T-helper 2 cell (primary cell): ENCODE measurements at regions not wholly inside any gene's neighbourhood (a gene's known extent, or its start where the extent isn't known, plus 50 kb on each side); places are given as distances from the start of the nearest gene placed in this dataset.

Experiments
- DNase-seq, 5 experiments: peaks; one replicate each; pipeline versions ENCODE4 v3.0.0 to v3.0.0-alpha.2; 2012 to 2022

DNA sequence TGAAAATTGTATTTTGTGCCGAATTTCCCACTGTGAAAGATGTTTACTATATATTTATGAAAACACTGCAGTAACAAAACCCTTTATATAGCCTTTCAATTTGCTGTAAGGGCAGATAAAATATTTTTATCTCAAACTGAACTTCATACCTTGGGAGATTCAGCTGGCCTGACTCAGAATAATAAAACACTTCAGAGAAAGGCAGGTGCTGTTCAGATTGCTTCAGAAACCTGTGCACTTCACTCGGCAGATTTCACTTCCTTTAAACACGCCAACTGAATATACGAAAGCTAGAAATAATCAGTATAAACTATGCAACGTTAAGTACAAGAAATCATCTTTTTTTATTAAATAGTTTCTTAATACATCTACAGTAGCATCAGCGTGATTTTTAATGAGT lies 839.1 kb upstream of the RBFOX1 start:
- no peak for DNase-seq

DNA sequence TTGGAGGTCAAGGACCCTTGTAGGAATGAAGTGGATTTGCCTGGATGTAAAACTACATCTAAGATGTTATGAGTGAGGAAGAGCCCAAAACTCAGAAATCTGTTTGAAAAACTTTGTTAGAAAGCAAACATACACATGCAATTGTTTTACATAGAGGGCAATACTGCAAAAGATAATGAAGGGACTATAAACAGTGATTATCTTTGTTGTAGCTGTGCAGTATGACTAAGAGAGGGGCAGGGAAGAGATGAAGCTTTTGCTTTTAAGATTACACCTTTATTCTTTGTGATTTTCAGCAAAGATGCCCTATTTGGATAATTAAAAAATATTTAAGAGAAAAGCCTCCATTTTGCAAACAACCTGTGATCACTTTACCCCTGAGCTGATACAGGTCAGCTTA lies 839.9 kb upstream of the RBFOX1 start:
- DNase-seq = no peak

DNA sequence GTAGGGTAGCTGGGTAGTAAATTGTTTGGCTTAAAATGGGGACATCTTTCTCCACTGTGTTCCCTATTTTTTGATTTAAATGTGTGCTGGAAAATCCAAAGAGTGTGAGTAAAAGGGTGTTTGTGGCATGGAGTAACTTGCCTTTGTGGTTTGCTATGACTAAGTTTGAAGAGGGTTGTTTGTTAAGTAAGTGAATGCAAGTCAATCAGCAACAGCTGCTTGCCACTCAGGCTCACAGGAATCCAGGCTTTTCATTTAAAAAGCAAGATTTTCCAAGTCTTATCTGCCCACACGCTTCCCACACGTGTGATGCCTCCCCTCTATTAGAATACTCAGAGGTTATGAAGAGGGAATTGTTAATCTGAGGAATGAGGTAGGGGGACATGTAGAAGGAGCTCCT lies 847.7 kb upstream of the RBFOX1 start:
- DNase-seq = no peak

DNA sequence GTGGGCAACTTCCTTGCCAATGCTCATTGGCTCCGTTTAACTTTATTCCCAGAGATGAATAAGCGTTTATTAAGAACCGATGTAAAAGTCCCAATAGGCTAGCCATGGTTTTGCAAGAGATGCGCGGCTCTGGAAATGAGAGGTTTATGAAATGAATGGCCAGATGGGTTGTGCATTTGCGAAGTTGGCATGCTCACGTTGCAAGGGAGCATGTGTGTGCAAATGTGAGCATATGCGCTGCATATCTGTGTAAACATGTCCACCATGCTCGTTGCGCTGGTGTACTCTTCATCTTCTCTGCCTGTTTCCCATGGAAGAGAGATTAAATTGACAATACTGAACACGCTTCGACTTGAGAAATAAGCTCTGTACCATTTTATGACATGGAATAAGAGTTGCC lies 848.6 kb upstream of the RBFOX1 start:
- no peak for DNase-seq

DNA sequence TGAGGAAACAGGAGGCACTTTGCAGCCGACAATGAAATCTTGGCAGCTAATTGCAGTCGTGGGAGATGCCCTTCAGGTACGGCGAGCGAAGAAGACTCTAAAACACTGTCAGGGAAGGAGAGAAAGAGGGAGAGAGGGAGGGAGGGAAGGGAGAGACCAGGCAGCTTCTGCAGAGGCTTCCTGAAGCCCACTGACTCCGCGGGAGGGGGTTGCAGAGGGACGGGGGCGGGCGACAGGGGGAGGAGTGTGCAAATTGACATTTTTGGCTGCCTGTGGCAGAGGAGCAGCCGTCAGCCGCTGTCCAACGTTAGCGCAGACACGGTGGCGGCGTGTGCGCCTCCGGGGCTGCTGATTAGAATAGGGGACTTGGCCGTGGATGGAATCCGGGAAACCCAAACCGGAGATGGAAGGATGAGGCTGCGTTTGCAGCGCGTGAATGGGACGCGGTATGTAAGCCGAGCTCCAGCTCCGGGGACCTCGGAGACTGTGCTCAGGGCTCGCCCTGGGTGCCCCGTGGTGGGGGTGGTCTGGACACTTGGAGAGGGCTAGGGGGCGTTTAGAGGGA lies 849.1 kb upstream of the RBFOX1 start:
- no peak for DNase-seq

DNA sequence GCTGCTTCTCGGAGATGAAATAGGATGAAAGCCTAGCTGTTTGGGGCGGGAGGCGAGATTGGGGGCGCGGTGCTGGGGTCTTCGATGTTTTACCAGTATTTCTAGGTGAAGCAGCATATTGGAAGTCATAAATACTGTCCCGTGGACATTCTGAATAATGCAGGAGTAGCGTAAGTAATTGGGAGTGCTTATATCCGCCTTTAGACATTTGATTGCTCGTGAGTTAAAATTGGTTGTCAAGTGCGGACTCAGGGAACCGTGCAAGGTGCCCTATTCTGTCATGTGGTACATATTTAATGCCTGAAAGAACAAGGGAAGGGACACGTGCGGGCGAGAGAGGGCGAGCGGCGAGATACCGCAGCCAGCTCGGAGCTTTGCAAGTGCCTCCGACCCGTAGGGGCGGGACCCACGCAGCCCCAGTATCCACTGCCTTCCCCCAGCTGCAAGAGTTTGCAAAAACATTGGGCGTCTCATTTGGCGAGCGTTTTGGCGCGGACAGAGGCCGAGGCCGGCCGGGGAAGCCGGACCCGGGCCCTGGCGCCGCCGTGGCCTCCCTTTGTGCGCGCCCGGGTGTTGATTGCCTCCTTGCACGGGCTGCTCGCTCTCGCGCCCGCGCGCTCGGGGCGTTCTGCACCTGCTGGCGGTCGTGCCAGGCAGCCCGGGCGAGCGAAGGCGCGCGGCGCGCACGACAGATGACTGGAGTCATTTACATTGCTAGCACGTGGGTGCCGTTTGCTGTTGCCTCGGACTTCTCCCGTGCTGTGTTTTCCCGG lies 849.8 kb upstream of the RBFOX1 start:
- DNase-seq = no peak

DNA sequence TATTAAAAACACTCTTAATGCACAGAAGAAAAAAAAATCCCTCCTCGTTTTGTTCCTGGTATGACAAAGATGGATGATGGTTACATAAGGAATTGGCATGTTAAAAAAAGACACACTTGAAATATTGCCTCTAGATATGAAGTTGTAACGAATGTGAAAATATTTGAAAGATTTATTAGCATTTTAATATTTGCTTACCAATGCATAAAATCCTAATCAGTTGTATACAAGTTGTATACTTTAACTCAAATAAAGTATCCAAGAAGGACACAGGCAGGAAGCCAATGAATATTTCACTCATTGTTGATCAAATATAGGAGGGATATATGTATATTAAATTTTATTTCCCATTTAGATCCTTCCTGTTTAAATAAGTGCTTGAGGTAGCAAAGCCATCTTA lies 850.8 kb upstream of the RBFOX1 start:
- DNase-seq = no peak

DNA sequence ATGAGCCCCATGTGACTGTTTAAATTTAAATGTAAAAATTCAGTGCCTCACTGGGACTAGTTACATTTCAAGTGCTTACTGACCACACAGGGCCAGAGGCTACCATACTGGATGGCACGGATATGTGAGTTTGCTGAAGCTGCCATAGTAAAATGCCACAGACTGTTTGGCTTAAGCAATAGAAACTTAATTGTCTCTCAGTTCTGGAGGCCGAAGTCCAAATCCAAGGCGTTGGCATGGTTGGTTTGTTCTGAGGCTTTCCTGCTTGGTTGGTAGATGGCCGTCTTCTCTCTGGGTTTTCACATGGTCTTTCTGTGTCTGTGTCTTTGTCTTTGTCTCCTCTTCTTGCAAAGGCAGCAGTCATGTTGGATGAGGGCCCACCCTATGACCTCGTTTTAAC lies 878.9 kb upstream of the RBFOX1 start:
- no peak for DNase-seq

DNA sequence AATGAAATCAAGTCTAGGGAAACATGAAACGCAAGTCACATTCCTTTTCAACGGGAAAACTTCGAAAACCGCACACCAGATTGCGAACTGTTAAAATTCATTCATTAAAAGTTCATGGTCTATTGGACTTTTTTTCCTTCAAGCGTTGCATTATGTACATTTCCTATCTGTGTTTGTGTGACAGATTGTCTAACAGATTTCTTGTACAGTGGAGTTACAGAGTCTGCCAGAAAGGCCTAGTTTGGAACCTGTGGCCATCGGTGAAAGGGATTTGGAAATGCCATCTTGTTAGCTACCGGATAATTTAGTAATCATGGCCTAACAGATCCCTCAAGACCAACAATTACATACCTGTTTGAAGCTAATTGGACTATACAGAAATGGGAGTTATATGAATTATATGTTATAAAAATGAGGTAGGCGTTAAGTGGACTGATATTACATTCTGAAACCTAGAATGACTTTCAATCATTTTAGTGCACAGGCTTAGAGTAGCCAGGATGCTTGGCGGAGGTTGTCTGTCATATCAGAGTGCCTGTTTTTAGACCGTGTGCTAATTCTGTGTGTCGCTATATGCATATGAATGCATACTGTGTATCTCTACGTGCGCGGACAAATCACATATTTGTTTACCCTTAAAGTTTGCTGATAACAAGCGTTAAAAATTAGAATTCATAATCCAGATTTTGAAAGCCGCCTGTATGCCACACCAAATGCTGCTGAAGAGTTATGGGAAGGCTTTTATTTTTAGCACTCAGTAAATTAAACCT lies 885.4 kb upstream of the RBFOX1 start:
- DNase-seq = no peak

DNA sequence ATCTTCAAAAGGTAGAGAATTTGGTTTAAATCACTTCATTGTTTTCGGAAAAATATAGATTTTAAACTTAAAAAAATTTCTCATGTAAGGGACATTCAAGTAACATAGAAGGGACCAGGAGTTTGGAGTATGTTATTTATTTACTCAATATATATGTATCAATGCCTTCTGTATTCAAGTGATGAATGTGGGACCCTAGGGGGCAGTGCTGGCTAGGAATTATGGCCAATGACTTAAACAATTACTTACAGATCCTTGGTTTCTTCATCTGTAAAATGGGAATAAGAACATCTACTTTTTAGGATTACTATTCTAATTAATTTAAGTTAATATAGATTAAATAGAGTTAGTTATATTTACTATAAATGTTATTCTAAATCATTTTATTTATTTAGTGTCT lies 886.3 kb upstream of the RBFOX1 start:
- no peak for DNase-seq

DNA sequence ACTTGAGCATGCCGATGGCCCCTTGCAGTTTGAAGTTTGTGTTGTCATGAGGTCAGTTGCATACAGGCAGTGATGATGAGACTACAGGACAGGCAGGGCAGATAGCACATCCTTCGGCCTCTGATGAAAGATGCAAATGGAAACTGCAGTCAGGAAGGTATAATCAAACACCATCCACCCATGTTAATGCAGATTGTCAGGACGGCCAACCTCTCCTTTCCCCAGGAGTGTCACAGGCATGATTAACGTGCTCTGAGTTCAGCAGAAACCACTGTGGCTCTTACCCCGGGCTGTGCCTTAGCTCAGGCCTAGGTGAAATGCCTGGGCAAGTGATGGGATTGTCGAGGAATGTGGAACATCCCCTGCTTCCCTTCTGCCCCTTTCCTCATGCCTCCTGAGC lies 893.5 kb upstream of the RBFOX1 start:
- DNase-seq = no peak

DNA sequence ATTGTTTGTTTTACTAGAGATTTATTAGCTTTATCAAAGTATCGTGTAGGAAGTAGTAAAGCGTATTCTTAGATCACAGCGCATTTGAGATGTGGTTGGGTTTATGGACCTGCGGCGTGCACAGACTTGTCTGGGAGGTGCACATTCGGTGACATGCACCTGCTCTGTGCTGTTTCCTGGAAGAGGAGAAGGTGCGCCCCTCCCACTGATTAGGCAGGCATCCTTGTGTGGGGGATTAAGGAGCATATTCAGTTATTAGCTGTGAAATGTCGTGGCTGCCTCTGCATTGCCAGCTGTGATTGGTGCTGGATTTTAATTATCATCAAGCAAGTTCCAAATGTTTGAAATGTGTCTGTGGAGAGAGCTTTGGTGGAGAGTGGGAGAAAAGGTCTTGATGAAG lies 903.8 kb upstream of the RBFOX1 start:
- no peak for DNase-seq

DNA sequence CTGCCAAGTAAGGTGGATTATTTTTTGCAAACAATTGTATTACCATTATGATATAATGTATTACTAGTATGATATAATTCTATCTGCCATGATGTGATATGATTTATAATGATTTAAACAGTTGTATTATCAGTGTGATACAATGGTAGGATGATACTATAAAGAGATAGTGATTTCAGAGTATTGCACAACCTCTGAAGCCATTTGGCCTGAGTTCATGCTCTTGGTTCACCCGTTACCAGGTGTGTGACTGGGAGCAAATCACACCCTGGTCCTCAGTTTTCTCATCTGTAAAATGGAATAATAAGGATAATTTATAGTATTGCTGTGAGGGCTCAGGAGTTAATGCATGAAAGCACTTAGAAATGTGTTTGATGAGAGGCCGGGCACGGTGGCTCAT lies 905.0 kb upstream of the RBFOX1 start:
- DNase-seq = no peak

DNA sequence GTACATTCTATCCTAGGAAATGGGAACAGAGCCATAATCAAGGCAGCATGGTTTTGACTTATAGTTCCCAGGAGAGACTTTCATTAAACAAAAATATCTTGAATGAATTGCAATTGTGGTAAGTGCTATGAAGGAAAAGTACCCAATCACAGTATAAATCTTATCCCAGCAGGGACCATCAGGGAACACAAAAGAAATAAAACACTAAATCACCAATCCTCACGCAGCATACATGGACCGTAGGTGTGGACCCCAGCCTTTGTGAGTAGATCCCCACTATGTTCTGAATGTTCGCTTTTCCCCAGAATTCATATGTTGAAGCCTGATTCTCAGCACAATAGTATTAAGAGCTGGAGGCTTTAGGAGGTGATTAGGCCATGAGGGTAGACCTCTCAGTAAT lies 925.0 kb upstream of the RBFOX1 start:
- DNase-seq = no peak

DNA sequence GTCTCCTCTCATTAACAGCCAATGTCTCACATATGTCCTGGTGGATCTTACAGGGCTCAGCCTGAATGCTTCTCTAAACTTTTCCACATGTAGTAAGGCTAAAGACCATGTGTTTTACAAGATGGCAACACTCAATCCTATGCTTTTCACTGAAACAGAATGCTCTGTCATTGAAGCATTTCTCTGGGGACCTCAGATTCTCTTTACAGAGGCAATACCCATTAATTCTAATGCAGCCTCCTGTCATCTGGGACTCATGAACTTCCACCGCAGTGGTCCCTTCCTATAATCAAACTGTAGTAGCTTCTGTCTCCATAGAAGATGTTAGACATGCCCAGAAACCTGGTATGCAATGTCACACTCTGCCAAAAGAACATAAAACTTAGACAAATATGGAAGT lies 926.6 kb upstream of the RBFOX1 start:
- no peak for DNase-seq

DNA sequence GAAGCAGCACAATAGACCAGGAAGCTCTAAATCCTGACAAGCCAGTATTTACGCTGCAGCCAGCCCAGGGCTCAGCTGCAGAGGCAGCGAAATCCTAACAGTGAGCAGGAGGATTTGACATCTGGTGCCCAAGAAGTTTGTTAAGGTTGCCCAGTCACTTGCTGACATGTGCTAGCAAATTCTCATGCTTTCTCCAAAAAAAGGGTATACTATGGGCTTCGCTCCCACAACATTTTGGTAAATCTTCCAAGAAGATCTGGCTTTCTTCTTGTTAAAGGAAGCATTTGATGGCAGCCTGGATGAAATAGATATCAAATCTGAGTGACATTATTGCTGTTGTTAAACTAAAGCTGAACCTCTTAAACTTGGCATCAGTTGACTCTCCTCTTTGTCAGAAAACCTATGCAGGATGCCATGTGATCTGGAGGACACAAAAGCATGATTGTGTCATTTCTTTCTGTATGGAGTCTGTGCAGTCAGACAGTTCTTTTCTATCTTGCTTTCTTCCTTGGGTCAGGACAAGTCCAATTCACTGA lies 949.7 kb upstream of the RBFOX1 start:
- no peak for DNase-seq

DNA sequence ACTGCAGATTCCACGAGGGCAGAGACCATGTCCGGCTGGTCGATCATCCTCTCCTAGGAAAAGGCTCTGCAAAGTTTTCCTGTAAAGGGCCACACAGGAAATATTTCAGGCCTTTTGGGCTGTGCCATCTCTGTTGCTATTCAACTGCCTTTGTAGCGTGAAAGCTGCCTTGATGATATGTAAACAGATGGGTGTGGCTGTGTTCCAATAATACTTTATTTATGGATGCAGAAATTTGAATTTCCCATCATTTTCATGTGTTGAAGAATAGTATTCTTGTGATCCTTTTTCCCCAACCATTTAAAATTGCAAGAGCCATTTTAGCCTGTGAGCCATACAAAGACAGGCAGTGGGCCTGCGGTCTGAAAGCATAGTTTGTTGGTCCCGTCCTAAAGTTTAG lies 950.7 kb upstream of the RBFOX1 start:
- no peak for DNase-seq

DNA sequence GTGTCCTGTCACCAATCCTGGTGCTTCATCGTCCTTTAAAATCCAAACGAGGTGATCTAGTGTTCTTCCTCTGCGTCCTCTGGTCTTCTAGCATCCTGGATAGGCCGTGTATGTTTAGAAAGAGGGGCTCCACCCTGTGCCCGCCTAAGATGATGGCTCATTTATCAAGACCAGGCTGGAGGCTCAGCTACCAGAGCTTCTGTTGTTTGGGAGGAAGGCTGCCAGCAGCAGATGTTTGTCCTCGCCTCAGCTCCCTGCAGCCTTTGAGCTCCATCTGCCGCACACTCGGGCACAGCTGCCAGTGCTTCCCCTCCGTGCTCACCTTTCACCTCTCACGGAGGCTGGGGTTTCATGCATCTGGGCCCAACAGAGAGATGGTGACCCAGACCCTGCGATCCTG lies 954.7 kb upstream of the RBFOX1 start:
- no peak for DNase-seq

DNA sequence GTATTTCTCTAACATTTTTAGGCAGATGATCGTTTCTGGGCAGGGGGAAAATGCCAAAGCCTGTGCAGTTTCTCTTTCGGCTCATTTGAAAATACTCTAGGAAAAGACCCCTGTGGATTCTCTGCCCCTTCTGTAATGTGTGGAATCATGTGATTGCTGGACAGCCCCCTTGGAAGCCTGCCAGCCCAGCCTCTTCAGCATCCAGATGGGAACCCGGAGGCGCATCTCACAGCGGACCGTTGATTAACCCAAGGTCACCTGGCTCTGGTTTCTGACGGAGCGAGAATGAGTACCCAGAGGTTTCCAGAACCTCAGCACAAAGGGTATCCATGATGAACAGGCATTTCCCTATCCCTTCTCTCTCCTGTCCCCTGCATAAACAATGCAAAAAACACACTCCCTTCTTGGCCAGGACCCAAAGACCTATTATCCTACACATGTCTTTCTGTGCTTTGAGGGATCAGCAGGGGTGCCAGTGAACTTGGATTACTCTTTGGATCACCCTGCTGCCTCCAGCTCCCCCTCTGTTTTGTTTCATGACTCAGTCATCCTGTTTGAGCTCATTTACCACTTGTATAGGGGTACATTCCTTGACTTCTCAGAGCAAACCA lies 957.1 kb upstream of the RBFOX1 start:
- DNase-seq = no peak

DNA sequence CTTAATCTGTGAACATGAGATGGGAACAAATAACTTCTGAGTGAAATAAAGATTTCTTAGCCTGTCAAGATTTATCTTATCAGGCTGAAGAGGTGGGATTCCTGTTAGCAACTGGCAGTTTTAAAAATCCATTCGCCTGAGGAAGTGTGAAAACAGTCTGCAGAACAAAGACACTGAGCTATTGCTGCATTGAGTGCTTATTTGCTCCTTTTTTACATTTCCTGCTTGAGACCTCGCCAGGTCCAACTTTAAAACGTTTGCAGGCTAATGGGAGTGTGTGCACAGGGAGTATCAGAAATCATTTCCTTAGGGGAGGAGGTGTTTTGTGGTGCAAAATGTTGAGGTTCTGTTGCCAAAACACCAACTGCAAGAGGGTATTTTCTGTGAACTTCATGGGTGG lies 957.8 kb upstream of the RBFOX1 start:
- DNase-seq = no peak

DNA sequence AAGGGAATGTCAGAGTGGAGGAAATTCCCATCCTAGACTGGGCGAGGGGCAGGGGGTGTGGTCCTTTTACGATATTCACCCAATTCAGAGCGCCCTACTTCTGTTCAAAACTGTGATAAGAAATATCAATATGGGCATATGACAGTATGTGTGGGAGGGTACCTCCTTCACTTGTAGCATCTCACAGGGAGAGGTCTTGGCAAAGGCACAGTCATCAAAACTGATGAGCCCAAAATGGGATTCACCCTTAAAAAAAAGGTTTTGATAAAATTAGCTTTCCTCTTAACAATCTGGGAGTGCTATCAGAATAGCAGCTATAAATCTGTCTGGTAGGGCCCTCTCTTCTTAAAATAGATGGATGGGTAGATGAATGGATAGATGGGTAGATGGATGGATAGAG lies 967.8 kb upstream of the RBFOX1 start:
- no peak for DNase-seq

DNA sequence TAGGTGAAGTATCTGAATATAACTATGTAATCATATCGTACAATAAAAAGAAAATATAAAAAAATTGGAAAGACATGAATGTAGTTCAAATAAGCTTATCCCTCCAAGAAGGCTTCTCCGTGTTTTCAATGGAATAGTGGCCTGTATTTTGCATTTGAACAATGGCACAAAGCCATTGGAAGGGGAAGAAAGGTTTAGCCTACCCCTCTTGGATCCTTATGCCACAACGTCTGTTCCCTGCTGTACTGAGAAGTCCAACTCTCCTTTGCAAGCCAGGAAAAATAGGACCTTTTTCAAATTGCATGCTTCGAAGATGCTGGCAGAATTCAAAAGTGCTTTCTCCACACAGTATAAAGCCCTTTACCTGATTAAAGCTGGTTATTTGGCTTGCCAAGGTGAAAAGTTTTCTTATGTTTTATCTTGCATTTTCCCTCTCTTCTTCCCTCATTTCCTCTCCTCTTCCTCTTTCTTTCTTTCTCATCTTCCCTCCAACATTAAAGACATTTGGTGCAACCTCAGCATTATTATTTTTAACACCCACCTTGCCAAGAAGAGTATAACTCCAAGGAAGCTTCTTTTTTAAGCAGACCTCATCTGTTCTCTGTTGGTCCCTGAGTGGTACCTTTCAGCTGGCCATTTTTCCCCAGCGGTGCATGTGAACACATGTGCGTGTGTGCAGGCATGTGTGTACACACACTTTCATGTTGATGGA lies 968.6 kb upstream of the RBFOX1 start:
- no peak for DNase-seq

DNA sequence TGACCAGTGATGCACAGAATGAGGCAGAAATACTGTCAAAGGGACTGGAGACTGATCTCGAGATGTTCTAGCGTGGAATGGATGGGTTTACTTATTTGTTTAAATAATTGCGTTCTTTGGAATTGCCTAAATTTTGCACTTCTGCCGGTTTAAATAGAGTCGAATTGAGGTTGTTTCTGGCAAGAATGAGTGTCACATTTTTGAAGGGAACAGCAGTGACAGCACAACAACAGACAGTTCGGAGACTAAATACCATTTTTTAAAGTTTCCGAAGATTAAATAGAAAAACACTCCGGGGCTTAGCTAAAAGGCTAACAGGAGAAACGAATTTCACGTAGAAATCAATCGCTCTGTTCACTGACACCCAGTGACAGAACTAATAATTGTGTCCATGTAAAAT lies 969.2 kb upstream of the RBFOX1 start:
- no peak for DNase-seq
